ENCODE measurements at regions not wholly inside any gene's neighbourhood (a gene's known extent, or its start where the extent isn't known, plus 50 kb on each side); places are given as distances from the start of the nearest gene placed in this dataset.
A peak's percentile ranks its signal among the peaks of the same experiment; 100 is the strongest.
"Not testable (repeated sequence)": the region's sequence is repeated elsewhere in the genome, so short reads cannot be mapped to it uniquely, and the experiment has no call there.

DNA sequence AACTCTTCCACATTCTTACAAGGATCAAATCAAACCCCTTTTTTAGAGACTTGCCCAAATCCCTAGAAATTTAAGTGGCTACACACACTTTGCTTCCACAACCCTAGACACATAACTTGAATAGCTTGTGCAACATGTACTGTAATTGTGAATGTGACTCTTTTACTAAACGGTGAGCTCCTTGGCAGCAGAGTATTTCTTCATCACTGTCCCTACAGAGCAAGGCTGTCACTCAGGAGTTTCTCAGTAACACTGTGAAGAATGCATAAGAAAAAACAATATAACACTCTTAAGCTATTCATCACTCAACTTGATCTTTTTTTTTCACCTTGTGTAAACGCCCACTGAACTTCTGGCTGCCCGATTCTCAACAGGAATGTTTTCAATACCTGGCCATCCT is 53.8 kb upstream of the ADAMTS18 start:
- DNase-seq, result no peak

GRCh38 chr16:77491091-77491490 is 56.3 kb upstream of the ADAMTS18 start:
- DNase-seq, result no peak

DNA sequence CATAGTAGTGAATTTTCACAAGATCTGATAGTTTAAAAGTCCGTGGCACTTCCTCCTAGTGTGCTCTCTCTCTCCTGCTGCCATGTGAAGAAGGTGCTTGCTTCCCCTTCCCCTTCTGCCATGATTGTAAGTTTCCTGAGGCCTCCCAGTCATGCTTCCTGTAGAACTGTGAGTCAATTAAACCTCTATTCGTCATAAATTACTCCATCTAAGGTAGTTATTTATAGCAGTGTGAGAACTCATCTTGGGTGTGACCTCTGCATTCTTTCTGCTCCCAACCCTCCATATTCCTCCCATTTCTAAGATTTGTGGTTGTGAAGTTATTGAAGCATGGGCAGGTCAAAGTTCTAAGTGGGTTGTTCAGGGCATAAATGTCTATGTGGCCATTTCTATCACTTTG is 62.1 kb upstream of the ADAMTS18 start:
- no peak for DNase-seq

GRCh38 chr16:77499373-77500285 is 64.8 kb upstream of the ADAMTS18 start:
- DNase-seq, result peak; percentile 84

GRCh38 chr16:77500286-77500598 is 65.4 kb upstream of the ADAMTS18 start:
- no peak for DNase-seq

DNA sequence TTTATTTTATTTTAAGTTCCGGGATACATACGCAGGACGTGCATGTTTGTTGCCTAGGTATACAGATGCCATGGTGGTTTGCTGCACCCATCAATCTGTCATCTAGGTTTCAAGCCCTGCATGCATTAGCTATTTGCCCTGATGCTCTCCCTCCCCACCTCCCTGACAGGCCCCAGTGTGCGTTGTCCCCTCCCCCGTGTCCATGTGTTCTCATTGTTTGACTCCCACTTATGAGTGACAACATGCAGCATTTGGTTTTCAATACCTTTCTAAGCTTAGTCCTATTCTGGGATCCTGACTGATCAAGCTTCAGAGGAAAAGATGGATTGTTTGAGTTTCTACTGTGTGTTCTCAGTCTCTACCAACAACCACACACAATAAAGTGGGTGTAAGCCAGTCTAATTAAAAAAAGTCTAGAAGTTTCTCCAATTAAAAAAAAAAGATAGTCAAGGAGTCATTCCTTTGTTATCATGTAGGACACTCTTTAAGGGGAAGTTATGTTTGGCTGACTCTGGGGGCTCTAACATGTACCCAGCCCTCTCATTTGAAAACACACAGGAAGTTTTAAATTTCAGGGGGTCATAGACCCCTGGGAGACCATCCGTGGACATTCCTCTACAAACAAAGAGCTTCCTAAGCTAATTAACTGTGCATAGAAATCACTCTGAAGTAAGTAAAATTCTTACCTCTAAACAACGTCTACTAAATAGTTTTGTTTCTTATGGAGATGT is 66.3 kb upstream of the ADAMTS18 start:
- no peak for DNase-seq

DNA sequence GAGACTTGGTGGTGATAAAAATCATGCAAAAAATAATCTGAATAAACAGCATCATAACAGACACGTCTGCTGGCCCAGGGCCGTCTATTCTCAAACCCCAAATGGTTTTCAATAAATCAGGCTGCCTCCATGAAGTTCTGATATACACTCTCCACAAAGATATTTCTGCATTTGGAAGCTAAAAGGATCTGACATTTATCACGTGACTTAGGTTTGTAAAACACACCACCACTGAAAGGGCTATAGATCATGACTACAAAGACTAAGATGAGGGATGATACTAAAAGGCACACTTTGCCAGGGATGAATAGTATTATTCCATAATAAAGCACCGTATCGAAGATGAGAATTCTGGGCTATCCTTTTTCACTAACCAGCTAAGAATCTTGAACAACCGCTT is 67.6 kb upstream of the ADAMTS18 start:
- DNase-seq, result no peak

DNA sequence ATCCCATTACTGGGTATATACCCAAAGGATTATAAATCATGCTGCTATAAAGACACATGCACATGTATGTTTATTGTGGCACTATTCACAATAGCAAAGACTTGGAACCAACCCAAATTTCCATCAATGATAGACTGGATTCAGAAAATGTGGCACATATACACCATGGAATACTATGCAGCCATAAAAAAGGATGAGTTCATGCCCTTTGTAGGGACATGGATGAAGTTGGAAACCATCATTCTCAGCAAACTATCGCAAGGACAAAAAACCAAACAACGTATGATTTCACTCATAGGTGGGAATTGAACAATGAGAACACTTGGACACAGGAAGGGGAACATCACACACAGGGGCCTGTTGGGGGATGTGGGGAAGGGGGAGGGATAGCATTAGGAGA is 71.7 kb upstream of the ADAMTS18 start:
- DNase-seq, result not testable (repeated sequence)

DNA sequence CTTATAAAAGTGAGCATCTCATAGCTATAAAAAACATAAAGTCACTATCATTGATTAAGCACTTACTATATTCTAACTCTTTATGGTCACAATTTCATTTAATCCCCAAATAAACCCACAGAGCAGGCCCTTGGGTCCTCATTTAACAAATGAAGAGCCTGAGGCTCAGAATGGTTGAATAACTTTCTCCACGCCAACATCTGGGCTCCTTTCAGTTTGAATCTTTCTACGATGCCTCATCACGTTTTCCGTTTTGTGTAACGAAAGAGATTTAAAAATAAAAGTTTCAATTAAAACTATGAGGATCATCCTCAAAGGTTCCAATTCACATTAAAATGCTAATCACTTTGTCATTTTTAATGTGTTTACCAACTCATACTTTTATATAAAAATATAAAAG is 74.2 kb upstream of the ADAMTS18 start:
- no peak for DNase-seq

GRCh38 chr16:77509796-77510195 is 75.0 kb upstream of the ADAMTS18 start:
- DNase-seq, result no peak

GRCh38 chr16:77511053-77511452 is 76.2 kb upstream of the ADAMTS18 start:
- no peak for DNase-seq

- no peak for DNase-seq
These were observed 79.8 kb upstream of the ADAMTS18 start for GRCh38 chr16:77514500-77515220.

DNA sequence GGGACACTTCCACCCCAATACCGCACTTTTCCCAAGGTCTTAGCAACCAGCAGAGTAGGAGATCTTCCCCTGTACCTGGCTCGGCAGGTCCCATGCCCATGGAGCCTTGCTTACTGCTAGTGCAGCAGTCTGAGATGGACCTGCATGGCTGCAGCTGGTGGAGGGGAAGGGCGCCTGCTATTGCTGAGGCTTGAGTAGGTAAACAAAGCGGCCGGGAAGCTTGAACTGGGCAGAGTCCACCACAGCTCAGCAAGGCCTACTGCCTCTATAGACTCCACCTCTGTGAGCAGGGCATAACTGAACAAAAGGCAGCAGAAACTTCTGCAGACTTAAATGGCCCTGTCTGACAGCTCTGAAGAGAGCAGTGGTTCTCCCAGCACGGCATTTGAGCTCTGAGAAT is 90.4 kb upstream of the ADAMTS18 start:
- DNase-seq, result not testable (repeated sequence)

DNA sequence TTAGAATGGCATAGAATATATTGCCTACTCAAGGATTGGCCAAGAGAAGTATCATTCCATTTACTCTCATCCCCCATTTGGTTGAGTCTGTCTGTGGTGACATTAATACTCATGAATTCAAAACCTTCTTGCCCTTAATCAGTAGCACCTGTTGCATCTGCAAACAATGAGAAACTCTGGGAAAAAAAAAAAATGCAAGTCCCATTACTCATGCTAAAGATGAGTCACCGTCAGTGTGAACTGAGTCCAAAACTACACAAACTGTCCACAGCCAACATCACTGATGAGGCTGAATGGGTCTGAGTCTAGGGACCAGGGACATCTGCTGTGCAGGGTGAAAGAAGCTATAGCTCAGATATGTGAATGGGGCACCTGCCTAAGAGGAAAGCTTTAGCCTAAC is 96.9 kb upstream of the ADAMTS18 start:
- no peak for DNase-seq

DNA sequence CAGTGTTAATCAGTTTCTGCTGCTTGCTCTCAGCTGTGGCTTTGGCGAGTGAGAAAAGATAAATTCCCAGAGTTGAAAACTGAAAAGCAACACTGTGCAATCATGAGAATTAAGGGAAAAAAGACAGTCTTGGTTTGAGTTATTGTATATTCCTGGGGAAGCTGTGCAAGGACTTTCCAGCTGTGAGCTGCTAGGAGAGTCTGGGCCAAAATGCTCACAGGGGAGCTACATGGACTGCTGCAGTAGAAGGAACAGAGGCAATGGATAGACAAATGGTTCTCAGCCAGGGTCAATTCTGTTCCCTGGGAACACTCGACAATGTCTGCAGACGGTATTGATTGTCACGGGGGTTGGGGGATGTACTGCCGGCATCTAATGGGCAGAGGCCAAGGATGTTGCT is 102.0 kb upstream of the ADAMTS18 start:
- DNase-seq, result no peak

DNA sequence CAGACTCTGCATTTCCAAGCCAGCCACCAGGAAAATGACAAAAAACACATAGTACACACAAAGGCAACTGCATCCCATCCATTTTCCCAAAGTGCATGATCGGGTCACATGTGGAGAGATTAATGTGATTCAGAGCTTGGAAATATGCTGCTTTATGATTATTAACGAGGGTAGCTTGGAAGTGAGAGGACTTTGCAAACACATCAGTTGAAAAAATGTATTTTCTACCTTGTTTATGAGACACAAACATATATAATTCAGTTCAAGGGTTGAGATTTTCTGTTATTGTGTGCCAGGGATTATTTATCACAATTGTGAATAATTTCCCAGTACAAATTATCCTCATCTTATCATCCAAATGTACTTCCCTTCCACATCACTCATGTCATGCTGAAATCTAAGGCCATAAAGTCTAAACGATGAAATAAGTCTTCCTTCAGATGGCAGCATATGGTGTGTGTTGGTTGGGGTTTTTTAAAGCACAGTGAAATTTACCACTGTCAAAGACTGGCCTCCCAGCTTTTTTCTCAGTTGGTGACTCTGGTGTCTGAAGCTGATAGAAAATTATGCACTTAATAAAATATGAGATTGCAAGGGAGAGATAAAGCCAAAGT is 104.7 kb upstream of the ADAMTS18 start:
- DNase-seq, result no peak

- peak; percentile 57 for DNase-seq
These were observed 105.8 kb upstream of the ADAMTS18 start for GRCh38 chr16:77540646-77541045.

- no peak for DNase-seq
These were observed 106.3 kb upstream of the ADAMTS18 start for GRCh38 chr16:77541165-77541564.

DNA sequence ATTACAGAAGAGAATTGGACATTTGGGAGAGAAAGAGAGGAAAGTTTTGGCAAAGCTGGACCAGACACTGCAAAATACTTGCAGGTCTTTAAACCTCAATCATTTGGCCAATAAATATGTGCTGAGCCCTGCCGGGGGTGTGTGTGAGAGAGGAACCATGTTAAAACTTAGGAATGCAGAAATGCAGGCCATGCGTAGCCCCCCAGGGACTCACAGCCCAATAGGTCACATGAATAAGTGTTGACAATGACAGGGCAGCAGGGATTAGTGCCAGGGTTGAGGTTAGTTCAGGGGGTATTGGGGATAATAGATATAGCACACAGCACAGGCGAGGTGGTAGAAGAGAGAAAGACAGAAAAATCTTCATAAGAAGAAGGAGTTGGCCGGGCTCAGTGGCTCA is 113.3 kb upstream of the ADAMTS18 start:
- DNase-seq, result no peak

DNA sequence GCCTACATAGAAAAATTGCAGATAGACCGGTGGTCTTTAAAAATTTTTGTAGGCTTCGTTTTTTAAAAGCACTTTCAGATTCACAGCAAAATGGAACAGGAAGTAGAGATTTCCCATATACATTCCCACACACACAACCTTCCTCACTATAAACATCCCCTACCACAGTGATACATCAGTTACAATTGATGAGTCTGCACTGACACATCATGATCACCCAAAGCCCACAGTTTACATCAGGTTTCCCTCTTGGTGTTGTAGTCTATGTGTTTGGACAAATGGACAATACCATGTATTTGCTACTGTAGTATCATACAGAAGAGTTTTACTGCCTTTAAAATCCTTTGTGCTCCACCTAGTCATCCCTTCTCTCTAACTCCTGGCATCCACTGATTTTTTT is 113.9 kb upstream of the ADAMTS18 start:
- no peak for DNase-seq

DNA sequence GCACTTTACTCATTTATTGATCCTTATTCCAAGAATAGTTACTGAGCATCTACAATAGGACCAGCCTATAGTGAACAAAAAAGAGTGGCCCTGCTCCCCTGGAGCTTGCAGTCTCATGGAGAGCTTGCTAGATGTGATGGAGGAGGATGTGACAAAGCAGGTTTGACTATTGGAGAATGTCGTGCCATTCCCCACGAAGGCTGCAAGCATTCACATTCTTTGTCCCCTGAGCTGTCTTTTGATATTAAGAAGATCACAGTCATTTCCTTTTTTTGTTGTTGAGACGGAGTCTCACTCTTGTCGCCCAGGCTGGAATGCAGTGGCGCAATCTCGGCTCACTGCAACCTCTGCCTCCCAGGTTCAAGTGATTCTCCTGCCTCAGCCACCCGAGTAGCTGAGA is 115.0 kb upstream of the ADAMTS18 start:
- no peak for DNase-seq

DNA sequence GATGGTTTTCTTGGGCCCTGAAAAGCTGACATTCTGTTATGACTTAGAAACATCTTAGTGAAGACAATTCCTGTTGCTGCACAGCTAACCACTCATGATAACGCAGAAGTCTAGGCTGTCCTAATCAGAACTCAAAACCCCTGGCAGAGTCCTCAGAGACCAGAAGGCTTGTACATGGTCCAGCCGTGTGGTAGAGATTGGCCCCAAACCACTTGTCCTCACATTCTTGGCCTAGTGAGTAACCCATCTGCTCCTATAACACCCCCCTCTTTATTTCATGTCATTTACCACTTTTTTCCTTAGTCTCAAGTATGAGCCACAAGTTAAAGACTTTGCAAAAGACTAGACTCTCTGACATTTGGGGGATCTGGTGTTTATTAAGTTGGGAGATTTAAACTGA is 116.5 kb upstream of the ADAMTS18 start:
- DNase-seq, result no peak

DNA sequence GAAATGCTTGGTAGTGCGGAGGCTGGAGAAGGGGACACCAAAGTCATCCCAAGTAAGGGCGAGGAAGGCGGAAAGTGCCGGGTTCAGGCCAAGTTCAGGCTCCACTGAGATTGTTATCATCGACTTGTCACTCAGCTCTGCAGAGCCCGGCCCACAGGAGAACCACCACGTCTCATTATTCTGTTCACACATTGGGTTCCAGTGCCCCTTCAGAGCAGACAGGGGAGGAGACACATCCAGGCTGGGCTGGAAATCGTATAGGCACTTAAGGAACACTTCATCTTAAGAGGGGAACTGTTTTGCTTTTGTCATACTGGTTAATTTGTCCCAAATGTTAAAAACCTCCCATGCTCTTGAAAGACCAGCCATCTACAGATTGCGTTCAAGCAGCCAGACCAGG is 118.3 kb upstream of the ADAMTS18 start:
- DNase-seq, result no peak

Data from islet precursor cell (in vitro differentiated cells).